ENCODE measurements at regions not wholly inside any gene's neighbourhood (a gene's known extent, or its start where the extent isn't known, plus 50 kb on each side); places are given as distances from the start of the nearest gene placed in this dataset.
A peak's percentile ranks its signal among the peaks of the same experiment; 100 is the strongest.
"Not testable (repeated sequence)": the region's sequence is repeated elsewhere in the genome, so short reads cannot be mapped to it uniquely, and the experiment has no call there.

- peak; percentile 35 for DNase-seq
Observed at GRCh38 chr14:25303934-25304333, 254.0 kb upstream of the STXBP6 start.

- DNase-seq = no peak
Observed at GRCh38 chr14:25298238-25298637, 248.3 kb upstream of the STXBP6 start.

- DNase-seq = not testable (repeated sequence)
Observed at GRCh38 chr14:25290154-25290553, 240.2 kb upstream of the STXBP6 start.

DNA sequence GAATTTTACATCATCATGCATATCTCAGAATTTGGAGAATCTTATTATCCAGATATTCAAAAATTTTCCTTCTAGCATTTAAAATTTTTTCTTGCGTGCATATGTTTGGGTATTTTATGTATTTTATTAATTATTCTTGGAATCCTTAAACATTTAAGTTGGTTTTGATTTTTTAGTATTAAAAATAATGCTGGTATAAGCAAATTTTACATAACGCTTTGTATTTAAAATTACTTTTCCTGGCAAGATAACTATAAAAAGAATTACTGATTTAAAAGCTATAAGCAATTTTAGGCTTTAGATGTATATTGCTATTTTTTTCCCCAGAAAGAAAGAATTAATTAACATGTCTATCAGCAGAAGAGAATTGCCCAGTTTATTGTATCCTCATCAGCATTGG, 224.6 kb upstream of the STXBP6 start:
- DNase-seq = no peak

GRCh38 chr14:25267186-25267585, 217.2 kb upstream of the STXBP6 start:
- no peak for DNase-seq

GRCh38 chr14:25259470-25259869, 209.5 kb upstream of the STXBP6 start:
- DNase-seq = no peak

DNA sequence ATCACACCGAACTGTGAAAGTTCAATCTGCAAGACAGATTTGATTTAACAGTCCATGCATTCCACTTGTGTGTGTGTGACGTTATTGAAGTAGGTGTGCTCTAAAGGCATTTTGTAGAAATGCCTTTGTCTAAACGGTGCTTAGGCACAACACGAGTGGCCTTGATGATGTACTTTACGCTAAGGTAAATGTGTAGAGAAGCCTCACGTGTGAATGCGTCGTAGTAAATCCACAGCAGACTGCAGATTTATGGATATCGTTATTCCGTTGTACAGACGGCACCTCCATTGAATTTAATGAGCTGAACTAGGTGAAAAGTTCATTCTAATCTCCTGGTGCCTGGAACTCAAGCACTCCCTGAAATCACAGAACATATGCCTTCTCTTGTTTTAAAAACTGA, 202.8 kb upstream of the STXBP6 start:
- DNase-seq = no peak

DNA sequence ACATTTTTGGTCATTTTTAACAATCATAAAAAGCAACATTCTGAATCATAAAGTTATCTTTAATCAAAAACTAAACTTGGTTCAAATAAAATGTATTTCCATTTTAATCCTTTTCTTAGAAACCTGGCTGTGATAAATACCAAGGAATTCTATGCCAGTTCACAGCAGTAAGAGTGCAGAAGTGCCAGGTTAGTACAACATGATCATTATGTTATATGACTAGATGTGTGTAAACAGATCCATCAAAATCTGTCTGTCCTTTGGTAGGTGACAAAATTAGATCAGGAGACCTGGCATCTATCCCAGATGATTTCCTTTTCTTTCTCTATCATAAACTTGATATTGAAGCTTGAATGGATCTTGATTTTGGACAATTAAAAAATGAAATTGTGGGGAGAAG, 200.6 kb upstream of the STXBP6 start:
- peak; percentile 64 for DNase-seq

DNA sequence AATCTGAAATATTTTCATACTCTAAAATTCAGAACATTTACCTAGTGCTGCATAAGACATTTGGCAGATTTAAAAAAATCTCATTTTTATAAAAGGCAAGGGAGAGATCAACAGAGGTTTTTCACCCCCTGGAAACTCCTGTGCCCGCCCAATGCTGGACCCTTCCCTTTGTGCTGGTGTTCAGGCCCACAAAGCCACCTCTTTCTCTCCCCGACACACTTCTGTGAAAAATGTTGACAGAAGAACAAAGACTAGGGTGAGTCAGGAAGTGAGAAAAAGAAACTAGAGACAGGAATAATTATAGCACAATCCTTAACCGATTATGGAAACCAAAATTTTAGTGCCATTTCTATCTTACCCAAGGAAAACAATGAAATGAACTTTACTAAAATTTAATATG, 197.7 kb upstream of the STXBP6 start:
- no peak for DNase-seq

DNA sequence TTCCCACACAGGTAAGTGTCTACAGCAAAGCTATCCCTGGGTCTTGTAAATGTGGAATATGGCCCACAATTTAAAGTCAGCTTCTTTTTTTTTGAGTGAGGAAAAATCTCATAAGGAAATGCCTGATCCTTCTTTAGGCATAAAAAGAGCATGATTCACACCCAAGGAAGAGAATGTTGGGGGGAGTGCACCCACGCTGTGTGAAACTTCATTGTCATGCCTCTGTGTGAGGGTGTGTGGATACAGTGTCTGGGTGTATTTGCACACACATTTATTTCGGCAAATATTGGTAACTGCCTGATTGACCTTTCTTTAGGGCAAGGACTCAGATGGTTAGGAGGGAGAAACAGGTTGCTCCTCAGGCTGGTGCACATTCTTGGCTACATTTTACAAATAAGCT, 196.8 kb upstream of the STXBP6 start:
- no peak for DNase-seq

- no peak for DNase-seq
Observed at GRCh38 chr14:25239170-25239569, 189.2 kb upstream of the STXBP6 start.

DNA sequence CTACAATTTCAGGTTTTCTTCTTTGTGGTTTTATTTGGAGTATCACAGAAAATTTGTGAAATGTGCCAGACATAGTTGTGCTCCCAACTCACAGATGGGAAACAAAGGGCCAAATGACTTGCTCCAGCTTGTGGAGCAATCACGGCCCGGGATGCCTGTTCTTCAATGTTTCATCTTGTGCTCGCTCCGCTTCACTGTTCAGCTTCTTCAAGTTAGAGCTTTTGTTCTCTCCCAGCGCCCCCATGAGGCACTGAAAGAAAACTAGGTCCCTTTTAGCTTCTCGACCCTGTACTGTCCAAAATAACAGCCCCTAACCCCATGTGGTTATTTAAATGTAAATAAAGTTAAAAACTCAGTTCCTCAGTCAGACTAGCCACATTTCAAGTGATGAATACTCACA, 187.9 kb upstream of the STXBP6 start:
- no peak for DNase-seq

GRCh38 chr14:25233613-25234012, 183.7 kb upstream of the STXBP6 start:
- DNase-seq = no peak

DNA sequence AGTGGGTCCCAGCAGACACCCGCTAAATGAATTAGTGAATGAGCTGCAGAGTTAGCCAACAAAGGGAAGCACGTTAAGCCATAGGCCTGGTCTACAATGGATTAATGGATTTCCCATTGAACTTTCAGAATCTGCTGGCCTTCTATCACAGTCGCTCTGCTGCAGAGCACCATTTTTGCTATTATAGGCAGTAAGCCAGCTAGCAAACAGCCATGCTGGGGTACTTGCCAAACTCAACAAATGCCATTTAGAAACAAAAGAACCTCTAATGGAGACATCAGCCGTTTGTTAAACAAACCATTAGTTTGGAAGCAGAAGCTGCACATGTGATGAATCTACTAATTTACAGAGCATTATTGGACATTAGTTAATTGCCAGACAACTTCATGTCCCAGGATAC, 181.1 kb upstream of the STXBP6 start:
- DNase-seq = no peak

GRCh38 chr14:25226214-25226613, 176.3 kb upstream of the STXBP6 start:
- no peak for DNase-seq

GRCh38 chr14:25222256-25222655, 172.3 kb upstream of the STXBP6 start:
- DNase-seq = no peak

GRCh38 chr14:25220514-25220913, 170.6 kb upstream of the STXBP6 start:
- DNase-seq = no peak

DNA sequence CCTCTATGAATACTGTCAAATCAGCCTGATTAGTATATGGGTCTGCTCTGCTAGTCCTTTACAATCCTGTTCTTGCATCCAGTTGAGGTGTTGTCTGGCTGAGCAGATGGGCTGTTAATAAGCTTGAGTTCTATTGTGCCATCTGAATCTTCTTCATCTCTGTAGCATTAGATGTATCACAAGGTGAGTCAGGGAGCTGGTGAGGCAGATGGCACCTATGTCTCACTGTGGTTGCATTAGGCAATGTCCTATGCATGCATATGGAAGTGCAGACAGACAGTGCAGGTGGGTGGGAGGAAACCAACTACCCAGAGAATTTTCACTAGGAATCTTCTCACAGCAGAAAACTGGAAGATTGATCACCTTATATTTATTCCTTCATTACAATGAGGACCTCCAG, 165.7 kb upstream of the STXBP6 start:
- DNase-seq = no peak

DNA sequence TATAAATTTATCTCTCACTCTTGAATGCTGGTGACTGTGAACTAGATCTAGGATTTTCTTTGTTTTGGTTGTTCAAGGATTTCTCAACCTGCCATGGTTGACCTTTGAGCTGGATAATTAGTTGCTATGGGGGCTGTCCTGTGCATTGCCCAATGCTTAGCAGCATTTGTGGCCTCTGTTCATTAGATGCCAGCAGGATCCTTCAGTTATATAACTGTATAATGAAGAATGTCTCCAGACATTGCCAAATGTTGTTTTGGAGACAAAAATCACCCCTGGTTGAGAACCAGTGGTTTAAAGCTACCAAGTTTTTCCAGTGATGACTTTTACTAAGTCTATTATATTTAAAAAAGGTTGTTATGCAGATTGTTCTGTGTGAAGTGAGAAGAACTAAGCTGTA, 147.9 kb upstream of the STXBP6 start:
- DNase-seq = no peak

- no peak for DNase-seq
Observed at GRCh38 chr14:25180221-25180620, 130.3 kb upstream of the STXBP6 start.

DNA sequence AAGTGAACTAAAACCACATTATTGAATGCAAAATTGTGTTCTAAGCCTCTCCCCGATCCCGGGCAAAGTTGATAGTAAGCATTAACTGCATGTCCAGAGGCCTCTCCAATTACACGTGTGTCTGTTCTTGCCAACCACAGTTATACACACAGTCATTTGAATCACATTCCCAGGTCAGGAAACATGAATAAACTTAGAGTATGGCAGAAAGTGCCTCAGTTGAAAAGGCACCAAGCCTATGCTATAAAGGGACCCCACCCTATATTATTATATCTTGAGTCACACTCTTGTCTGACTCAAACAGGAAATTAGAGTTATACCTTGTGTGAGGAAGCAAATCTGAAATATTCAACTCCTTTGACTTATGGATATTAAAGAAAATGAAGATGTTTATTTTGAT, 128.3 kb upstream of the STXBP6 start:
- DNase-seq = no peak

DNA sequence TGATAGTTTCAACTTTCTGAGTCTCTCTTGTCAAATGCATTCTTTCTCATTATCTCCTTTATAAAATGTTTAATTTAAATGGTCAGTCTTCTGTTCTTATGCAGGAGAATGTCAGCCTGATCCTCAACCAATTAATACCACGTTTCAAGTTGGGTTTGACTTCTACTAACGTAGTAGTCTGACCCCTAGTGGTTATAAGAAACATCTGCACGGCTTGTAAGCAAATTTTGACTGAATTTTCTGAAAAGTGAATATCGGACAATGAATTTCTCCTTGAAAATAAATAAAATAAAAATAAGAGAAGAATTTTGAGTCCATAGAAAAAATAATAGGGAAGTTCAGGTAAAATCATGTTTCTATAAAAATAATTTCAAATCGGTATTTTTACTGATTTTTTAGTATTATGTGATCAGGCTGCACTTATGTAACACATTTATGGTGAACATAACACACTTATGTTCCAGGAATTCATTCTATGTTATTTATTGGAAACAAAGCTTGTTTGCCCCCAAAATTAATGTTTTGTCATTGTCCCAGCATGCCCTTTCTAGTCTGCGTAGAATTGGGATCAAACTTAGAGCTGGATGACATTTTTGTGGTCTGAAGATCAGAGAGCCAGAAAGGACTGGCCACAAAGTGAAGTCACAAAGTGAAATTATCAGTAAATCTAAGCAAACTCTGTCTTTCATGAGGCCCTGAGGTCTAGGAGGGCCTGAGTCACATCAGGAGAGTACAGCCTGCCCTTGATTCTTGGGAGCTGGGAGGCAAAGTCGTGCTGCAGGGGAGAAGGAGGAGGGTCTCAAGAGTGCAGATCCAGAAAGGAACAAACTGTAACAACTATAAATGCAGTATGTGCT, 101.2 kb upstream of the STXBP6 start:
- DNase-seq = peak; percentile 75

DNA sequence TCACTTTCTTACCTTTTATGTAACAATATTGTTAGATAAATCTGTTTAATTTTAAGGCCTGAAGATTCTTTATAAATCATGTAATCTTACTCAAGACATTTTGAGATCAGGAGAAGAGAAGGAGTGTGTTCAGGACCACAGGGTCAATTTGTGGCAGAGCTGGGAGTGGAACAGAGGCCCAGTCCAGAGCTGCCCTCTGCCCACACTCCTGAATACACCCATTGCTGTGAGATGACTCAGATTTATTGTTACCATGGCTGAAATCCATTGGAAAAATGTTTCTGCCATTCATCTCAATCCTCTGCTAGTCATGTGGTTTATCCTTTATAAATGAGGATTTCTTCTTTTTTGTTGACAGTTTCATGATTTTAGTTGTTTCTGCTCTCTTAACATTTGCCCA, 100.5 kb upstream of the STXBP6 start:
- DNase-seq = no peak

DNA sequence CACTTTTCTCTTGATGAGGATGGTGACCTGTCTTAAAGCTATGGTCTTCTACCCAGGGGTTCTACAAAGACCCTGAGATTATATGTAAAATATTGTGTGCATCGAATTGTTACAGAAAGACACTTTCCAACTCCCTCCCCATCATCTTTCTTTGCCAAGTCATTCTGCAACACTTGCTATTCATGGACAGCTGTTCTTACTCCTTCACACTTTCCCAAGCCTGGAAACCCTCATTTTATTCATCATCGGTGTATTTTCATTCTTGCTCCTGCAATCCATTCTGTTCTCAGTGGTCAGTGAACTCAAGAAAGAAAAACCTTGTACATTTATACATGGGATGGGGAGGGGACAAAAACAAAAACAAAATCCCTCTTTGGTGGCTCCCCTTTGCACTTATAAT, 90.5 kb upstream of the STXBP6 start:
- DNase-seq = no peak

GRCh38 chr14:25136811-25137210, 86.9 kb upstream of the STXBP6 start:
- no peak for DNase-seq

Data from DMS79 treated with DMSO at 0.1 percent for 48 hours (cell line).